Endodermal cell (in vitro differentiated cells): ENCODE measurements at regions not wholly inside any gene's neighbourhood (a gene's known extent, or its start where the extent isn't known, plus 50 kb on each side); places are given as distances from the start of the nearest gene placed in this dataset.

Source experiments
- DNase-seq: peaks from one replicate; pipeline ENCODE4 v3.0.0-alpha.2; 2017
- H3K27ac ChIP-seq: 2 replicates; pipeline ENCODE4 v1.5.1; 2013; ENCODE audit warnings: mild to moderate bottlenecking, low read depth, low read length, moderate library complexity
- H3K27me3 ChIP-seq: 2 replicates; pipeline ENCODE4 v1.6.1; 2013; ENCODE audit warnings: mild to moderate bottlenecking, low read length, moderate library complexity; ENCODE audit not compliant: insufficient read depth, control insufficient read depth, poor library complexity, severe bottlenecking
- H3K36me3 ChIP-seq: 2 replicates; pipeline ENCODE4 v1.7.0; 2013; ENCODE audit warnings: mild to moderate bottlenecking, low read length, moderate library complexity; ENCODE audit not compliant: control insufficient read depth, insufficient read depth
- H3K4me1 ChIP-seq: one replicate; pipeline ENCODE4 v1.7.0; 2013; ENCODE audit warnings: low read length; ENCODE audit not compliant: control insufficient read depth, insufficient read depth
- H3K4me3 ChIP-seq: 2 replicates; pipeline ENCODE4 v1.5.1; 2013; ENCODE audit warnings: mild to moderate bottlenecking, low read length, moderate library complexity
- H3K9ac ChIP-seq: 2 replicates; pipeline ENCODE4 v1.6.1; 2013; ENCODE audit warnings: mild to moderate bottlenecking, low read length, moderate library complexity; ENCODE audit not compliant: poor library complexity, severe bottlenecking; ENCODE audit errors: extremely low read depth
- H3K9me3 ChIP-seq: 2 replicates; pipeline ENCODE4 v1.6.1; 2013; ENCODE audit warnings: mild to moderate bottlenecking, low read length, moderate library complexity; ENCODE audit not compliant: control insufficient read depth
- H3K27ac Mint-ChIP-seq: 2 replicates; pipeline ENCODE4 v1.8.0; 2020; ENCODE audit warnings: mixed read lengths
- H3K27me3 Mint-ChIP-seq: 2 replicates; pipeline ENCODE4 v1.8.0; 2021; ENCODE audit warnings: mild to moderate bottlenecking, mixed read lengths; ENCODE audit not compliant: insufficient read depth
- H3K36me3 Mint-ChIP-seq: 2 replicates; pipeline ENCODE4 v1.8.0; 2020; ENCODE audit warnings: low read depth, mixed read lengths
- H3K4me1 Mint-ChIP-seq: 2 replicates; pipeline ENCODE4 v1.8.0; 2020; ENCODE audit warnings: mixed read lengths
- H3K4me3 Mint-ChIP-seq: 2 replicates; pipeline ENCODE4 v1.8.0; 2020; ENCODE audit warnings: mild to moderate bottlenecking, moderate library complexity, mixed read lengths
- H3K9me3 Mint-ChIP-seq: 2 replicates; pipeline ENCODE4 v1.8.0; 2020; ENCODE audit warnings: mild to moderate bottlenecking, mixed read lengths
- CTCF ChIP-seq: fragments of 200-600 bp; sonication (generic); conservative IDR thresholded peaks from 2 replicates; pipeline ENCODE4 v1.5.0; 2021; ENCODE audit warnings: antibody characterized with exemption, mild to moderate bottlenecking
- WGBS, 2 experiments: methylation state at CpG; one replicate each; pipeline versions ENCODE4 v1.1.5 to v1.1.7; 2013; ENCODE audit warnings: missing lambda C conversion rate in 2 of 2, mixed read lengths in 1 of 2; ENCODE audit not compliant: insufficient coverage in 1 of 2, insufficient read length in 1 of 2; 5-methylcytosine and 5-hydroxymethylcytosine counted together

- H3K27me3 Mint-ChIP-seq: peaks cover 20% of the 10 kb centered on the region
- H3K4me3 ChIP-seq: no peak overlapping the region
- DNase-seq: no peak
- no peak overlapping the region for H3K9ac ChIP-seq
- no peaks in the 10 kb centered on the region for H3K27me3 ChIP-seq
- no peak for TF ChIP-seq CTCF
- no peaks in the 10 kb centered on the region for H3K36me3 ChIP-seq
- H3K27ac Mint-ChIP-seq: no peak overlapping the region
- no peak overlapping the region for H3K27ac ChIP-seq
- H3K4me1 Mint-ChIP-seq: peaks cover 32% of the 10 kb centered on the region
- H3K9me3 ChIP-seq: no peaks in the 10 kb centered on the region
- H3K4me1 ChIP-seq: peaks cover 22% of the 10 kb centered on the region
- H3K9me3 Mint-ChIP-seq: no peaks in the 10 kb centered on the region
- no peaks in the 10 kb centered on the region for H3K36me3 Mint-ChIP-seq
- H3K4me3 Mint-ChIP-seq: no peak overlapping the region
- WGBS, 2 experiments: 70 to 77% methylated on average over 2 to 4 of the region's 4 CpGs
Measured at GRCh38 chr6:128600397-128600951, 80.1 kb upstream of the PTPRK start.

- no peaks in the 10 kb centered on the region for H3K27me3 ChIP-seq
- Mint-ChIP-seq H3K27me3 (peaks cover 12% of the 10 kb centered on the region), H3K9me3 (no peaks in the 10 kb centered on the region), H3K4me1 (peaks cover 32% of the 10 kb centered on the region), H3K27ac (no peak overlapping the region), H3K4me3 (no peak overlapping the region), H3K36me3 (no peaks in the 10 kb centered on the region)
- H3K27ac ChIP-seq: no peak overlapping the region
- H3K36me3 ChIP-seq: no peaks in the 10 kb centered on the region
- no peak overlapping the region for H3K4me3 ChIP-seq
- TF ChIP-seq CTCF: no peak
- WGBS, 2 experiments: 98 to 100% methylated on average over 1 to 2 of the region's 2 CpGs
- H3K9ac ChIP-seq: no peak overlapping the region
- H3K9me3 ChIP-seq: no peaks in the 10 kb centered on the region
- DNase-seq: no peak
- H3K4me1 ChIP-seq: peaks cover 22% of the 10 kb centered on the region
Measured at GRCh38 chr6:128599036-128599435, 78.6 kb upstream of the PTPRK start.

- no peaks in the 10 kb centered on the region for H3K9me3 ChIP-seq
- H3K9ac ChIP-seq: no peak overlapping the region
- H3K27ac ChIP-seq: no peak overlapping the region
- 89 to 90% methylated on average over 2 of the region's 2 CpGs for WGBS, 2 experiments
- Mint-ChIP-seq H3K36me3 (no peaks in the 10 kb centered on the region), H3K27me3 (peaks cover 8% of the 10 kb centered on the region), H3K4me1 (peaks cover 32% of the 10 kb centered on the region), H3K27ac (no peak overlapping the region), H3K4me3 (no peak overlapping the region), H3K9me3 (no peaks in the 10 kb centered on the region)
- H3K27me3 ChIP-seq: no peaks in the 10 kb centered on the region
- no peak for TF ChIP-seq CTCF
- no peaks in the 10 kb centered on the region for H3K36me3 ChIP-seq
- peaks cover 22% of the 10 kb centered on the region for H3K4me1 ChIP-seq
- no peak overlapping the region for H3K4me3 ChIP-seq
- no peak for DNase-seq
Measured at GRCh38 chr6:128598571-128598970, 78.2 kb upstream of the PTPRK start.
